ENCODE measurements at regions not wholly inside any gene's neighbourhood (a gene's known extent, or its start where the extent isn't known, plus 50 kb on each side); places are given as distances from the start of the nearest gene placed in this dataset.
"Not testable (repeated sequence)": the region's sequence is repeated elsewhere in the genome, so short reads cannot be mapped to it uniquely, and the experiment has no call there.

DNA sequence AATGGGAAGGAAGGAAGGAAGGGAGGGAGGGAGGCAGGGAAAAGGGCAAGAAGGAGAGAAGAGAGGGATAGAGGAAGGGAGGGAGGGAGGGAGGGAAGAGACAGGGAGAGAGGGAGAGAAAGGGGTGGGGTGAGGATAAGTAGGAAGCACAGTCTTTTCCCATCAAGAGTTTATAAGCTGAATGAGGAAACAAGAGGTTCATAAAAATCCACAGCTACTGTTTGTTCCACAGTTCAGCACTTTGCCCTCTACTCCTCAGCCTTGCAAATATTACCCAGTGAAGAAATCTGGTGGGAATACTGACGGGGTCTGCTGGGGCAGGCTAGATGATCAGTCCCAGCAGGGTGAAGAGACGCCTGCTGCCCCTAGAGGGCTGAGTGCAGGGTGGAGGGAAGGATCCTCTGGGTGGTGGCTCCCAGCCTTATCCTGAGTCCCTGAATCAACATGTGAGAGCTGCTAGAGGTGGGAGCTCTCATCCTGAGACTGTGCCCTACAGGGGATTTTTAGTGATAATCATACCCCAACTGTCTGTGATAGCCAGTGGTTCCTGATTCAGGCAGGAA lies 233.9 kb upstream of the NBPF12 start:
- H3K23ac ChIP-seq (ENCODE audit: low read depth, low read length); H4K8ac ChIP-seq (ENCODE audit: low read depth in 2 of 2, low read length in 2 of 2); H3K18ac ChIP-seq (ENCODE audit: low read depth, low read length); H2BK120ac ChIP-seq (ENCODE audit: low read depth, low read length); H3K14ac ChIP-seq (replicated peaks; ENCODE audit: low read depth, low read length); in situ Hi-C loops (cut with MboI; ENCODE audit: low sequenced_read_pairs); H2BK15ac ChIP-seq (ENCODE audit: low read depth, low read length); H2BK20ac ChIP-seq (ENCODE audit: low read depth, low read length); H4K20me1 ChIP-seq (ENCODE audit: insufficient read depth, low read length); H3K36me3 ChIP-seq (ENCODE audit: control insufficient read depth, insufficient read depth, low read length); H3K9me1 ChIP-seq (ENCODE audit: insufficient read depth, low read length); intact Hi-C loops (cut with micrococcal nuclease); H2AK9ac ChIP-seq (replicated peaks; ENCODE audit: low read depth, low read length, poor library complexity); H3K27me3 ChIP-seq (ENCODE audit: control insufficient read depth, insufficient read depth, low read length); H2BK5ac ChIP-seq (ENCODE audit: low read depth, low read length, poor library complexity, severe bottlenecking); H3K4me3 ChIP-seq (ENCODE audit: insufficient read depth, low read depth, low read length); H4K91ac ChIP-seq (ENCODE audit: insufficient read depth, low read depth, low read length); H4K5ac ChIP-seq (ENCODE audit: low read depth, low read length); H3K4me1 ChIP-seq (ENCODE audit: control insufficient read depth, insufficient read depth, low read length); DNase-seq; H2AK5ac ChIP-seq (ENCODE audit: low read depth, low read length); H3K27ac ChIP-seq (ENCODE audit: insufficient read depth, low read length); H2AFZ ChIP-seq (replicated peaks; ENCODE audit: low read length, poor library complexity); H3K56ac ChIP-seq (ENCODE audit: extremely low read depth, insufficient read depth, low read length); H3K9ac ChIP-seq (ENCODE audit: low read depth, low read length); ATAC-seq (ENCODE audit: low read depth); H3K9me3 ChIP-seq (ENCODE audit: control insufficient read depth, insufficient read depth, low read length); H3K79me1 ChIP-seq (ENCODE audit: low read depth in 1 of 2, low read length in 2 of 2); BruUV-seq (replicated peaks); H3K4me2 ChIP-seq (ENCODE audit: low read depth, low read length); H3K4ac ChIP-seq (ENCODE audit: low read depth, low read length); POLR2A ChIA-PET (ENCODE audit: unreplicated experiment); dilution Hi-C loops (cut with HindIII; ENCODE audit: low sequenced_read_pairs, unreplicated experiment); CTCF ChIA-PET: not testable (repeated sequence)
- no CpG with 5 or more reads among the region's 2 CpGs for WGBS, 2 experiments (ENCODE audit: extremely low coverage in 2 of 2, insufficient read length in 1 of 2)

DNA sequence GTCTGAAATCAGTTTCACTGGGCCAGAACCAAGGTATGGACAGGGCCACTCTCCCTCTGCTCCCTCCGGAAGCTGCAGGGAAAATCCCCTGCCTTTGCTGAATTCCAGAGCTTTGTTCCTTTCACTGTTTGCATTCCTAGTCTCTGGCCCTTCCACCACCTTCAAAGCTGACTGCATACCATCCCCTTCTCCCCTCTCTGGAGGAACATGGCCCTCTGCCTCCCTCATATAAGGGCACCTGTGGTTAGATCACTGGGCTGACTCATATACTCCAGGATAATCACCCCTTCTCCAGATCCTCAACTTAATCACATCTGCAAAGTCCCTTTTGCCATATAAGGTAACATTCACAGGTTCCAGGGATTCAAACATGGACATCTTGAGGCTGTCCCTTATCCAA lies 236.8 kb upstream of the NBPF12 start:
- H2BK5ac ChIP-seq (ENCODE audit: low read depth, low read length, poor library complexity, severe bottlenecking); H3K56ac ChIP-seq (ENCODE audit: extremely low read depth, insufficient read depth, low read length); H3K4me3 ChIP-seq (ENCODE audit: insufficient read depth, low read depth, low read length); H3K27me3 ChIP-seq (ENCODE audit: control insufficient read depth, insufficient read depth, low read length); H3K4ac ChIP-seq (ENCODE audit: low read depth, low read length); H3K18ac ChIP-seq (ENCODE audit: low read depth, low read length); H2AK9ac ChIP-seq (replicated peaks; ENCODE audit: low read depth, low read length, poor library complexity); ATAC-seq (ENCODE audit: low read depth); H3K9ac ChIP-seq (ENCODE audit: low read depth, low read length); H2AFZ ChIP-seq (replicated peaks; ENCODE audit: low read length, poor library complexity); BruUV-seq (replicated peaks); H3K14ac ChIP-seq (replicated peaks; ENCODE audit: low read depth, low read length); intact Hi-C loops (cut with micrococcal nuclease); H3K4me2 ChIP-seq (ENCODE audit: low read depth, low read length); H2BK20ac ChIP-seq (ENCODE audit: low read depth, low read length); H4K91ac ChIP-seq (ENCODE audit: insufficient read depth, low read depth, low read length); in situ Hi-C loops (cut with MboI; ENCODE audit: low sequenced_read_pairs); H4K20me1 ChIP-seq (ENCODE audit: insufficient read depth, low read length); H2AK5ac ChIP-seq (ENCODE audit: low read depth, low read length); H2BK15ac ChIP-seq (ENCODE audit: low read depth, low read length); H3K23ac ChIP-seq (ENCODE audit: low read depth, low read length); POLR2A ChIA-PET (ENCODE audit: unreplicated experiment); H3K36me3 ChIP-seq (ENCODE audit: control insufficient read depth, insufficient read depth, low read length); H4K5ac ChIP-seq (ENCODE audit: low read depth, low read length); H3K27ac ChIP-seq (ENCODE audit: insufficient read depth, low read length); CTCF ChIA-PET; H3K9me3 ChIP-seq (ENCODE audit: control insufficient read depth, insufficient read depth, low read length); dilution Hi-C loops (cut with HindIII; ENCODE audit: low sequenced_read_pairs, unreplicated experiment); H3K79me1 ChIP-seq (ENCODE audit: low read depth in 1 of 2, low read length in 2 of 2); H4K8ac ChIP-seq (ENCODE audit: low read depth in 2 of 2, low read length in 2 of 2); H2BK120ac ChIP-seq (ENCODE audit: low read depth, low read length); H3K9me1 ChIP-seq (ENCODE audit: insufficient read depth, low read length); H3K4me1 ChIP-seq (ENCODE audit: control insufficient read depth, insufficient read depth, low read length): not testable (repeated sequence)
- DNase-seq, result peak; percentile 0
- no CpG with 5 or more reads among the region's 1 CpG for WGBS, 2 experiments (ENCODE audit: extremely low coverage in 2 of 2, insufficient read length in 1 of 2)
